Left lung (tissue), 4 donors: ENCODE measurements at regions not wholly inside any gene's neighbourhood (a gene's known extent, or its start where the extent isn't known, plus 50 kb on each side); places are given as distances from the start of the nearest gene placed in this dataset.
"Not testable (repeated sequence)": the region's sequence is repeated elsewhere in the genome, so short reads cannot be mapped to it uniquely, and the experiment has no call there.

Source experiments
- ATAC-seq: fragments of 200-7000 bp; cut with Tn5 transposase; one replicate; pipeline ENCODE4 v1.9.1; 2020; ENCODE audit warnings: moderate library complexity
- DNase-seq, 4 donors: peaks; one replicate each; pipeline ENCODE4 v3.0.0-alpha.2; 2013 to 2020
- H3K27ac ChIP-seq, 2 donors: fragments of 200-600 bp; sonication (generic) in 1 of 2; one replicate each; pipeline versions ENCODE4 v1.5.0 to v1.8.0; 2020 to 2021
- H3K27me3 ChIP-seq, 2 donors: fragments of 200-600 bp; sonication (generic) in 1 of 2; one replicate each; pipeline versions ENCODE4 v1.5.0 to v1.8.0; 2020 to 2021
- H3K36me3 ChIP-seq, 2 donors: fragments of 200-600 bp; sonication (generic) in 1 of 2; one replicate each; pipeline versions ENCODE4 v1.5.0 to v1.8.0; 2020 to 2021
- H3K4me1 ChIP-seq, 2 donors: fragments of 200-600 bp; one replicate each; pipeline ENCODE4 v1.8.0; 2021
- H3K4me3 ChIP-seq, 2 donors: fragments of 200-600 bp; sonication (generic) in 1 of 2; one replicate each; pipeline versions ENCODE4 v1.5.0 to v1.8.0; 2020 to 2021; ENCODE audit warnings: mild to moderate bottlenecking in 1 of 2
- H3K9me3 ChIP-seq, 2 donors: fragments of 200-600 bp; sonication (generic) in 1 of 2; one replicate each; pipeline versions ENCODE4 v1.5.0 to v1.8.0; 2020 to 2021
- intact Hi-C, 2 donors: fragments of 100-400 bp; cut with DNase I; formaldehyde crosslinking; loops; one replicate each; pipeline versions ENCODE4 v1.11.2 to v1.14.2; 2022
- donor health status: DM: no; HTN: yes; CAD: no.
- donor health status: DM: no; HTN: no; CAD: no.

- DNase-seq = peak in 2 of 4 donors; percentile 27 to 51
- H3K27ac ChIP-seq = peak overlapping the region in 1 of 2 donors; percentile 31
Observed at GRCh38 chr16:21508661-21509436, 90.5 kb upstream of the METTL9 start.

DNA sequence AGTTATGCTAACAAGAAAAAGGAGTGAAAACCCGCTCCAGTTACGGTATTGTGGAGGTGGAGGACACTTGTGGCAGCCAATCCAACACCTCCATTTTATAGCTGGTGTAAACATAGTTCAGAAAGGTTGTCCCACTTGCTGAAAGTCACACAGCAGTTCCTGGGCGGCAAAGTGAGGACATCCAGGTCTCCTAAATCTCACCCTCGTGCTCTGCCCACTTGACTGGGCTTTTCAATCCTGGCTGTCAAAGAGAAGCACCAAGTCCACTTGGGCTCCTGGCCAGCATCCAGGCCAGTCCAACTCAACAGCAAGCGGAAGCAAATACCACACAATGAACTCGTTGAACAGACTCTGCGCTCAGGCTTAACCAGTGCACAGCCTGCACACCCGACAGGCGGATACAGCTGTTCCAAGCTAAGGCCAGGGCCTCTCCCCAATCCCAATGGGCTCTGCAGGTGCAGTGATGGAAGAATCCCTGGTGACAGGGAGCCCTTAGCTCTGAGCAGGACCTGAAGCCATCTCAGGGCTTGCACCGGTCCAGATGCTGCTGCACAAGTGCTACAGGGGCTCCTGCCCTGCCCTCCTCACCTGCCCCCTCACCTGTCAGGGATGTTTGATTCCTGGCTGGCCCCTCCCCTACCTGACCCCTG is 89.8 kb upstream of the METTL9 start:
- H3K4me3 ChIP-seq, H3K9me3 ChIP-seq, intact Hi-C loops, H3K27me3 ChIP-seq: not testable (repeated sequence)
- Histone ChIP-seq H3K27ac (peak overlapping the region in 1 of 2 donors; percentile 31), H3K36me3 (peaks cover 0 to 25% of the 10 kb centered on the region in 2 donors), H3K4me1 (peaks cover 18 to 89% of the 10 kb centered on the region in 2 donors)
- DNase-seq (peak in 2 of 4 donors; percentile 42 to 76), ATAC-seq (peak; percentile 80)

More at GRCh38 chr16:21508661-21509436, 90.5 kb upstream of the METTL9 start:
- H3K27me3 ChIP-seq, H3K9me3 ChIP-seq, intact Hi-C loops, H3K4me3 ChIP-seq, ATAC-seq: not testable (repeated sequence)
- Histone ChIP-seq H3K36me3 (peaks cover 0 to 23% of the 10 kb centered on the region in 2 donors), H3K4me1 (peaks cover 14 to 82% of the 10 kb centered on the region in 2 donors)

DNA sequence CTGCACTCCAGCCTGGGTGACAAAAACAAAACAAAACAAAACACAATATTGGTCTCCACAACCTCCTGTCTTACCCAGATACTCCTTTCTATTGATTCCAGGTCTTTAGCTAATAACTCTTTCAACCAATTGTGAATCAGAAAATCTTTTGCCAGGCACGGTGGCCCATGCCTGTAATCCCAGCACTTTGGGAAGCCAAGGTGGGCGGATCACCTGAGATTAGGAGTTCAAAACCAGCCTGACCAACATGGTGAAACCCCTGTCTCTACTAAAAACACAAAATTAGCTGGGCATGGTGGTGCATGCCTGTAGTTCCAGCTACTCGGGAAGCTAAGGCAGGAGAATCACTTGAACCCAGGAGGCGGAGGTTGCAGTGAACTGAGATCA is 88.5 kb upstream of the METTL9 start:
- Histone ChIP-seq H3K4me1 (peaks cover 18 to 93% of the 10 kb centered on the region in 2 donors), H3K27ac (peak overlapping the region in 1 of 2 donors; percentile 2), H3K36me3 (peaks cover 0 to 31% of the 10 kb centered on the region in 2 donors)
- DNase-seq = peak in 2 of 4 donors; percentile 9 to 27
- intact Hi-C loops, H3K4me3 ChIP-seq, ATAC-seq, H3K9me3 ChIP-seq, H3K27me3 ChIP-seq: not testable (repeated sequence)

DNA sequence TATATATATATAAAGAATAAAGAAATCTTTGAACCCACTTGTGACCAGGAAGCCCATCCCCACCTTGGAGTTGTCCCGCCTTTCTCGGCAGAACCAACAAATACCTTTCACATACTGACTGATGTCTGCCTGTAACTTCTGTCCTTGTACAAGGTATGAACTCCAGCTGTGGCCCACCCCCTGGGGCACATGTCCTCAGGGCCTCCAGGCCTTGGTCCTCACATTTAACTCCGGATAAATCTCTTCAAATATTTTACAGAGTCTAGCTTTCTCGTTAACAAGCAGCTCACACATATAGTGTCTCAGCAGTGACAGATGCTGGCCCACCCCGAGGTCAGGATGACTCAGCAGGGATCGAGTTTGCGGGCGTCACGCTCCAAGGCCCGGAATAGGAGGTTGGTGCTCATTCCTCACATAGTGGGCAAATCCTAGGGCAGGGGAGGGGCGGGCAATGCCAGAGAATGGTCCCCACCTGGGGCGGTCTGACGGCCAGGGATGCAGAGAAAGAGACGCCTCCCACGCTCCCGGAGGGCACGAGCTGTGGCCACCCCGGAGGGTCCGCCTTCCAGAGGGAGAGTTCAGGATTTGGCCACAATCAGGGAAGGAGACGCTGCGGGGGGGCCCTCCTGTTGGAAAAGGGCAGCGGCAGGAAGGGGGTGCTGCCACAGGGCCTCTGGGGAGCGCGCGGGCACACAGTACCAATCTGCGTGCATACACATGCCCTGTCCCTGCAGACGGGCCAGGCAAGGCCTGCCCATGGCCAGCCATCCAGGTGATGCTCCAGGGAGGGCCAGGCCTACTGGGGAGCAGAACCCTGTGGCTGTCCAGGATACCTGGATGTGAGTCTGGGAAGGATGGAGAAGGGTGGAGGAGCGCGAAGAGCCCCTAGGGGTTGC is 87.8 kb upstream of the METTL9 start:
- intact Hi-C loops, H3K4me3 ChIP-seq, H3K9me3 ChIP-seq, H3K27me3 ChIP-seq: not testable (repeated sequence)
- H3K4me1 ChIP-seq = peaks cover 18 to 94% of the 10 kb centered on the region in 2 donors
- H3K27ac ChIP-seq = peak overlapping the region in 1 of 2 donors; percentile 2
- H3K36me3 ChIP-seq = peaks cover 0 to 36% of the 10 kb centered on the region in 2 donors
- peak; percentile 3 for ATAC-seq
- DNase-seq = peak in 2 of 4 donors; percentile 32 to 81

GRCh38 chr16:21512280-21513192 is 86.8 kb upstream of the METTL9 start:
- H3K4me3 ChIP-seq, H3K9me3 ChIP-seq, intact Hi-C loops, H3K27me3 ChIP-seq, H3K27ac ChIP-seq, ATAC-seq: not testable (repeated sequence)
- Histone ChIP-seq H3K4me1 (peaks cover 18 to 95% of the 10 kb centered on the region in 2 donors), H3K36me3 (peaks cover 0 to 36% of the 10 kb centered on the region in 2 donors)
- DNase-seq = peak in 2 of 4 donors; percentile 33 to 76

GRCh38 chr16:21513337-21513741 is 86.0 kb upstream of the METTL9 start:
- ATAC-seq, H3K27me3 ChIP-seq, H3K9me3 ChIP-seq, H3K27ac ChIP-seq, intact Hi-C loops, H3K4me3 ChIP-seq: not testable (repeated sequence)
- DNase-seq = peak in 2 of 4 donors; percentile 35 to 72
- Histone ChIP-seq H3K4me1 (peaks cover 24 to 94% of the 10 kb centered on the region in 2 donors), H3K36me3 (peaks cover 0 to 36% of the 10 kb centered on the region in 2 donors)

GRCh38 chr16:21513812-21514473 is 85.4 kb upstream of the METTL9 start:
- Histone ChIP-seq H3K36me3 (peaks cover 0 to 36% of the 10 kb centered on the region in 2 donors), H3K4me1 (peaks cover 24 to 90% of the 10 kb centered on the region in 2 donors)
- H3K4me3 ChIP-seq, H3K9me3 ChIP-seq, H3K27me3 ChIP-seq, ATAC-seq, intact Hi-C loops, H3K27ac ChIP-seq: not testable (repeated sequence)
- DNase-seq = peak in 2 of 4 donors; percentile 34 to 80

DNA sequence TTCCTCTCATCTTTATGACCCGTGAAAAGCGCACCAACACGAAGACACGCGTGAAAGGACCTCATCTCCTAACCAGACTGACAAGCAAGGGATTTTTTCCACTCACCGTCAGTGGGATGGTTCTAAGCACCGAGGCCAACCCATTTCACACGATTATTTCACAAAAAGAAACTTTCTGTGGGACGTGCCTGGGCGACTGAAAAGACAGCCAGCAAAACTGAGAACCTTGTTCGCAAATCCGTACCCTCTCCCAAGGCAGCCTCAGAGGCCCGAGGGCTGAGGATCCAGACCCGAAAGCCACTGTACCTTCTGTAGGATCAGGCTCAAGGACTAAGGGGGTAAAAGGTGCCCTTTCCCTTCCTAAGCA is 84.9 kb upstream of the METTL9 start:
- ATAC-seq = not testable (repeated sequence)
- peaks cover 24 to 85% of the 10 kb centered on the region in 2 donors for H3K4me1 ChIP-seq

GRCh38 chr16:21516705-21517040 is 82.7 kb upstream of the METTL9 start:
- Histone ChIP-seq H3K36me3 (peaks cover 0 to 29% of the 10 kb centered on the region in 2 donors), H3K4me3 (peak overlapping the region in 1 of 2 donors; percentile 84), H3K4me1 (peaks cover 14 to 68% of the 10 kb centered on the region in 2 donors)
- H3K27me3 ChIP-seq, intact Hi-C loops, H3K27ac ChIP-seq, H3K9me3 ChIP-seq, ATAC-seq: not testable (repeated sequence)
- peak in 1 of 4 donors; percentile 10 for DNase-seq

More for the DNA sequence above, 84.9 kb upstream of the METTL9 start:
- H3K27ac ChIP-seq, H3K27me3 ChIP-seq, H3K4me3 ChIP-seq, H3K9me3 ChIP-seq, intact Hi-C loops: not testable (repeated sequence)
- H3K36me3 ChIP-seq = peaks cover 0 to 36% of the 10 kb centered on the region in 2 donors
- DNase-seq = peak in 1 of 4 donors; percentile 55

DNA sequence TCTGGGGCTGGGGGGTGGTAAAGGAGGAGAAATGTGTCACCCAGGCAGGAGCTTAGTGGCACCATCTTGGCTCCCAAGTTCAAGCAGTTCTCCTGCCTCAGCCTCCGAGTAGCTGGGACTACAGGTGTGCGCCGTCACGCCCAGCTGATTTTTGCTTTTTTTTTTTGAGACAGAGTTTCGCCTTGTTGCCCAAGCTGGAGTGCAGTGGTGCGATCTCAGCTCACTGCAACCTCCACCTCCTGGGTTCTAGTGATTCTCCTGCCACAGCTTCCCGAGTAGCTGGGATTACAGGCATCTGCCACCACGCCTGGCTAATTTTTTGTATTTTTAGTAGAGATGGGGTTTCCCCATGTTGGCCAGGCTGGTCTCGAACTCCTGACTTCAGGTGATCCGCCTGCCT is 82.1 kb upstream of the METTL9 start:
- H3K27ac ChIP-seq, H3K9me3 ChIP-seq, H3K27me3 ChIP-seq, ATAC-seq, intact Hi-C loops: not testable (repeated sequence)
- peak in 1 of 4 donors; percentile 12 for DNase-seq
- peak overlapping the region in 1 of 2 donors; percentile 84 for H3K4me3 ChIP-seq
- peaks cover 0 to 23% of the 10 kb centered on the region in 2 donors for H3K36me3 ChIP-seq
- peaks cover 11 to 62% of the 10 kb centered on the region in 2 donors for H3K4me1 ChIP-seq
